GM04504 (cell line): ENCODE measurements at regions not wholly inside any gene's neighbourhood (a gene's known extent, or its start where the extent isn't known, plus 50 kb on each side); places are given as distances from the start of the nearest gene placed in this dataset.
"Not testable (repeated sequence)": the region's sequence is repeated elsewhere in the genome, so short reads cannot be mapped to it uniquely, and the experiment has no call there.

ENCODE experiments used
- DNase-seq: peaks from one replicate; pipeline ENCODE4 v3.0.0-alpha.2; 2012; ENCODE audit warnings: low read depth

- not testable (repeated sequence) for DNase-seq
Measured at GRCh38 chr5:56295311-56295710, 62.2 kb upstream of the ANKRD55 start.

GRCh38 chr5:56294354-56294753 lies 61.2 kb upstream of the ANKRD55 start:
- DNase-seq = no peak

GRCh38 chr5:56292874-56293273 lies 59.7 kb upstream of the ANKRD55 start:
- DNase-seq = not testable (repeated sequence)

GRCh38 chr5:56291661-56292374 lies 58.7 kb upstream of the ANKRD55 start:
- no peak for DNase-seq

GRCh38 chr5:56291079-56291643 lies 58.0 kb upstream of the ANKRD55 start:
- no peak for DNase-seq

- DNase-seq = no peak
Measured at GRCh38 chr5:56290378-56291078, 57.4 kb upstream of the ANKRD55 start.

- DNase-seq = no peak
Measured at GRCh38 chr5:56289602-56289987, 56.5 kb upstream of the ANKRD55 start.

GRCh38 chr5:56288873-56289601 lies 55.9 kb upstream of the ANKRD55 start:
- DNase-seq = no peak

- no peak for DNase-seq
Measured at GRCh38 chr5:56286015-56286884, 53.1 kb upstream of the ANKRD55 start.

GRCh38 chr5:56282951-56283350 lies 49.8 kb upstream of the ANKRD55 start:
- no peak for DNase-seq
